RPMI8226 (cell line): ENCODE measurements at regions not wholly inside any gene's neighbourhood (a gene's known extent, or its start where the extent isn't known, plus 50 kb on each side); places are given as distances from the start of the nearest gene placed in this dataset.

Experiments
- DNase-seq: peaks from one replicate; pipeline ENCODE4 v3.0.0-alpha.2; 2015

DNA sequence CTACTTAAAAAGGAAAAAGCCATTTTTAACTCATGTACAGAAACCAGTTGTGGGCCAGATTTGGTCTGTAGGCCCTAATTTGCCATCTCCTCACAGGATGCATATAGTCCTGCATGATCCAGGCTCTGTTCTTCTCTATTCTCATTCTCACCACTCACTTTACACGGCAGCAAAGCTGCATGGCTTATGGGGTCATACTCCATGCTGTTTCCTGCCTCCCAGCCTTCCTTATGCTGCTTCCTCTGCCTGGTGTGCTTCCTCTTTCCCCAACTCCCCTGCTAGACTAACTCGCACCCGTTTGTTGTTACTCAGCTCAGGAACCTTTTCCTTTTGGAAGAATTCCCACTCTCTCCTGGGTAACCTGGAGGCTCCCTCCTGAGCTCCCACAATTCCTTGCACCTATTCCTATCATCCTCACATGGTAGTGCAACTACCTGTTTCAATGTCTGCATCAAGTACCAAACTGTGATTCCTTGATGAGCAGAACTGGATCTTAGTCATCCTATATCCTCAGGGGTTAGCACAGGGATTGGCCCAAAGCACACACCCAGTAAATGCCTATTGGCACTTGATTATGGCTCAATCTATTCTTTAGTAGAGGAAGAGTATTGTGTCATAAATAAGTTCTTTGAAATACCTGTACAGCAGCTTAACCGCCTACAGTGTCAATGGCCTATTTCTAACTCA is 172.1 kb upstream of the MITF start:
- no peak for DNase-seq

DNA sequence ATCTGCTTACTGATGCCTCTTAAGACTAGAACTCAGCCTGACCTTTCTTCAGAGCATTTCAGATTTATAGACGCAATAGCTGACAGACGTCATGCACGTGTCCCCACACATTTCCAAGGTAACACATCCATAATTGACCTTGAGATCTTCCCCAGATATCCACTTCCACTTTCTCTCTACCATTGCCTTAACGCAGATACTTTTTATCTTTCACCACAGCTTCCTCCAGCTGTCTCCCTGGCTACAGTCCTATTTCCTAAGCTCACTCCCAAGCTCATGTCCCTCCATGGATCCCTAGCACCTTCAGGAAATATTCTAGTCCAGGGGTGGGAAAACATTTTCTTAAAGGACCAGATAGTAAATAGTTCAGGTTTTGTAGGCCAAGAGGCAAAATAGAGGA is 173.0 kb upstream of the MITF start:
- no peak for DNase-seq

DNA sequence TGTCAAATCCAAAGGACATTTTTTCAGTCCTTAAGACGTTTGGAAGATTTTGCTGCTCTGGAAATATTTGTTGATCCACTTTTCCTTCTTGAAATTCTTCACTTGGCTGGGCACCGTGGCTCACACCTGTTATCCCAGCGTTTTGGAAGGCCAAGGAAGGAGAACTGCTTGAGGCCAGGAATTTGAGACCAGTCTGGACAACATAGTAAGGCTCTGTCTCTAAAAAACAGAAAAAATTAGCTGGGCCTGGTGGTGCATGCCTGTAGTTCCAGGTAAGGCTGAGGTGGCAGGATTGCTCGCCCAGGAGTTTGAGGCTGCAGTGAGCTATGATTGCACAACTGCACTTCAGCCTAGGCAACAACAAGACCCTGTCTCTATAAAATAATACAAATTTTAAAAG is 173.9 kb upstream of the MITF start:
- DNase-seq: no peak

DNA sequence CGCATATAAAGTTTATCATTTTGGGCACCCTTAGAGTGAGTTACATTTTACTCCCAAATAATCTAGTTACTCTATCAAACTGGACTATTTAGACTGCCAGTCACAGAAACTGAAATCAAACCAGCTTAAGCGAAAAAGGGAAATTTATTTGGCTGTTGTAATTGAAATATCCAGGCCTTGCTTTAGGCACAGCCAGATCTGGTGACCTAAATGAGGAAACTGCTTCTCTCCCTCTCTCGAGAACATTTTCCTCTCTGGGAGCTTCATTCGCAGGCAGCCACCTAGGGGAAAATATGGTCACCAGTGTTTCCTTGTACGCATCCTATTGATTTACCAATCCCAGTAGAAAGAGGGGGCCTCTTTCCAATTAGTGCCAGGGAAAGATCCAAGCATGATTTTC is 175.3 kb upstream of the MITF start:
- no peak for DNase-seq

DNA sequence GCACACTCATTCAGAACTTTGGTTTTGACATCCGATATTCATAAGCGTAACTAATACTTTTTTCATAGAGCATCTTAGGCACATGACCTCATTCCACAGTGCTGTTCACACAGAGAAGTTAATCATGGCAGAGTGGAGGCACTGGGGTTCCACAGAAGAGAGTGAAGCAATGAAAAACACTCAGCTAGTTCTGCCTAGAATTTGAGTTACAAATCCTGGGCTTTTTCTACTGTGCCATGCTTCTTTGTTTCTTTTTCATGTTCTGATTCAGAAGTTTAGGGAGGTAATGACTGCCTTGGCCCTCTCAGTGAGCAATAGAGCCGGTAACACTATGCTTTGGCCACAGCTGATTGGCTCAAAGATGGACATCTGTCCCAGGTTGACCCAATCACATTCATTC is 176.1 kb upstream of the MITF start:
- no peak for DNase-seq

DNA sequence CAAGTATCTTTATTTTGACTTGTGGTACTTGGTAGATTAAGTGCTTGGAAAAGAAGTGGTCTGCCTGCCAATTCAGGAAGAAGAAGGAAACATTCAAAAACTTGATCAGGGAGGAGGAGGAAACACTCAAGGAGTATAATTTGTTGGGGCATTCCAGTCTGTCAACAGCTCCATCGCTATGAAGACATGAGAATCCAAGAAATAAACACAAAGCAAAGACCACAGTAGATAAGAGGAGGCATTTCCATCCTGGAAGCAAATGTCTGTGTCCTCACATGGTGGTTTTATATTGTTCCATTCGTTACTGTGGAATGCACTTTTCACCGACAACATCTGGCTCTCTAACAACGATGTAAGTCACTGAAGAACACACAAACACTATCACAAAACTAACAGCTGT is 176.1 kb upstream of the FRMD4B start:
- no peak for DNase-seq

DNA sequence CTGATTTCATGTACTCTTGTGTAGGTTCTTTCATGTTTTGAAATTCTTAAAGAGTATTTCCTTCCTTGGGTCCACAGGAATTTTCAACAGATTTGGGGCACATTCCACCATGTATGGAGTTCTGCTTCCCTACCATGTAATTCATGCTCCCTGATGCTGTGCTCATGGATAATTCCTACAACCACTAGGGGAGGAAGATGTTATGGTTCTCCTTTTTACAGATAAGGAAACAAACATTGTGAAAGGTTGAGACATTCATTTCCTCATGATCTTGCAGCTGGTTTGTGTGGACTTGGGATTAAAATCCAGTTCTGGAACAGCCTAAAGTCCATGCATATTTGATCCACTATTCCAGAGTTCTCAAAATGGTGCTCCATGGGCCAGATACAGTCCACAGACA is 174.9 kb upstream of the FRMD4B start:
- DNase-seq: no peak

DNA sequence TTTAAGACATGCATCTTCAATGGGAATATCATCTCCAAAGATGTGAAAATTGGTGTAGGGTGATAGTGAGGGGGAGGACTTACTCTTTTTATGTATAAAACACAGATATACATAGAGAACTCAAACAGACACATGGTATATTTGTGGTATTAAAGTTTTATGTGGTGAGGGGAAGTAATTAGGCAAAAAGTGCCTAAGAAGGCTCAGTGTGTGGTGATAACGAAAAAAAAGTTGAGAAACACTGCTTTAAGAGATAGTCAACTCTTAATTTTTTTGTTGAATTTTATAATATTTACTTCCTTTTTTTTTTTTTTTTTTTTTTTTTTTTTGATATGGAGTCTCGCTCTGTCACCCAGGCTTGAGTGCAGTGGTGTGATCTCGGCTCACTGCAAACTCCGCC is 174.2 kb upstream of the FRMD4B start:
- no peak for DNase-seq

DNA sequence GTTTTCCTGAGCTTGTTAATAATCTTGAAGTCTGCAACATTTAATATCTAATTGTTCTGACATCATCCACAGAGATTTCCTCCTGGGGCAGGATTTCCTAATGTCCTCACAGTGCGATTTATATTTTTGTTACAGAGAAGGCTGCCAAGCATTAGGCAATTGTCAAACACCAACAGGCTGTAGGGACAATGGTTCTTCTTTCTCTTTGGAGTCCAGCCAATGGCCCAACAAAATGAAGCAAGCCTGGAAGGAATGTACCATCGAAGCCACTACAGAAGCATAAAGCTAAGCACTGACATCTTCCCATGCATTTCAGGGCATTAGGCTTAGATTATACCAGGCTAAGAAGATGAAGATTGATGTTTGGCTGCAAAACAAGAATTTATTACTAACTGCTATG is 173.0 kb upstream of the FRMD4B start:
- no peak for DNase-seq

DNA sequence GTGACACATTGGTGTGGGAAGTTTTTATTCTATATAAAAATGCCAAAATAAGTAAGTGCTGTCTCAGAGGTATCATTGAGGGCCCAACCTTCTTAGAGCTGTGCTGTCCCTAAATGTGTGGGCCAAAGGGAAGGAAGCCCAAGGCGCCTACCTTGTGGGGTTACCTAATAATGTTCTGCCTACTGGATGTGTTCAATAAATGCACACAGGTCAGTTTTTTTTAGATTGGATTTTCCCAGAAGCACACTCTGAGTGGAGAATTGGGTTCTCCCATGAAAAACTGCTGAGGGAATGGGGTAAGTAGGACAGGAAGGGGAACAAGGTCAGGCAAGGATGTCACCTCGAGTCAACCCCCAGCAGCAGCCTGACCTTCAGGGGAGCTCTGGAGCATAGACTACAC is 168.7 kb upstream of the FRMD4B start:
- DNase-seq: no peak

DNA sequence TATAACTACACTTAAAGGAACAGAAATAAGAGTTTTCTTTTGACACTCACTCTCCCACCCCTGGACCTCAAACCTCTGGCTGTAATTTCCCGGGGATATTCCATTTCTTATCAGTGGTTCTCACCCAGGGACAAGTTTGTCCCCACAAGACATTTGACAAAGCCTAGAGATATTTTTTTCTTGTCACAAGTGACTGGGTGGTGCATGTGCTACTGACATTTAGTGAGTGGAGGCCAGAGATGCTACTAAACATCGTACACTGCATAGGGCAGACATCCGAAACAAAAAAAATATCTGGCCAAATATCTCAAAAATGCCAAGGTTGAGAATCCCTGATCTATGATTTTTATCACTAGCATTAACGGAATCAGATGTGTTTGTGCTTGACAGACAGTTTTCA is 168.0 kb upstream of the FRMD4B start:
- no peak for DNase-seq

DNA sequence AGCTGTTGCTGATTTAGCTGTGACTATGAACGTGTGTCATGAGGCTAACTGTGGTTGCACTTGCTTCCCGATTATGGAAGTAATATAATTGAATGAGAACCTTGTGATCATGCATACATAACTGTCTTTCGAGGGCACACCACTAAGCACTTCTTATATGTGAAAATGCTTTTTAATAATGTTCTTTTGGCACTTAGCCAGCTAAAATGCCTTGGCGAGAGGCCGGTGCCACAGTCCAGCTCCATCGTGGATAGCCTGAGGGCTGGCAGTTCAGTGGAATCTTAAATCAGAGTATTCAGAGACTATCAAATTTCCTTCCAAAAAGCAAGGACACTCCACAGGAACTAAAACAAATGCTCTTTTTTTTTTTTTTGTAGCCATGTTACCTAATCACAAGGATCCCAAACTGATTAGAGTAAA is 161.6 kb upstream of the FRMD4B start:
- no peak for DNase-seq

DNA sequence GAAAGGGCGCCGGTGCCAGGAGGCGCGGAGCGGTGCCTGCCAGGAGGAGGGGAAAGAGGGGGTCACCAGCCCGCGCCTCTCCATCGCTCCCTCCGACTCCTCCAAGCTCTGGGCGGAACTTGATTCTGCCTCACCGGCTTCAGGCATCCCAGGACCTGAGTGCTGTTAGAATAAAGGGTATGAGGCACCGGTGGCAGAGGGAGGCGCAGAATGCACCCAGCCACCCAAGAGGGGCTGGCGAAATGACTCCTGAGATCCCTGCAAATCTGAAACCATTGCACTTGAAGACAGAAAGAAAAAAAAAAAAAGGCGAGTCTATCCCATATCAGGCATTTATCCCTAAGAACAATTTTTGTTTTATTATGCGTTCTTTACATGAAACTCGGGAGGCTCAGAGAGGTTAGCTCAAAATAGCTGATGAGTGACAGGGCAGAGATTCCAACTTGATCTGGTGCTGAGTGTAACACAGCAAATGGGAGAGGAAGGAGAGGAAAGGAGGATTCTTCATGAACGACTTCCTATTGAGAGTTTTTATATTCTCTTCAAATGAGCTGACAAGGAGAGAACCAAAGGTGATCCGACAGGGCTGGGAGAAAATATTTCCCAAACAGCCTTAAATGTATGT is 157.0 kb upstream of the FRMD4B start:
- no peak for DNase-seq

DNA sequence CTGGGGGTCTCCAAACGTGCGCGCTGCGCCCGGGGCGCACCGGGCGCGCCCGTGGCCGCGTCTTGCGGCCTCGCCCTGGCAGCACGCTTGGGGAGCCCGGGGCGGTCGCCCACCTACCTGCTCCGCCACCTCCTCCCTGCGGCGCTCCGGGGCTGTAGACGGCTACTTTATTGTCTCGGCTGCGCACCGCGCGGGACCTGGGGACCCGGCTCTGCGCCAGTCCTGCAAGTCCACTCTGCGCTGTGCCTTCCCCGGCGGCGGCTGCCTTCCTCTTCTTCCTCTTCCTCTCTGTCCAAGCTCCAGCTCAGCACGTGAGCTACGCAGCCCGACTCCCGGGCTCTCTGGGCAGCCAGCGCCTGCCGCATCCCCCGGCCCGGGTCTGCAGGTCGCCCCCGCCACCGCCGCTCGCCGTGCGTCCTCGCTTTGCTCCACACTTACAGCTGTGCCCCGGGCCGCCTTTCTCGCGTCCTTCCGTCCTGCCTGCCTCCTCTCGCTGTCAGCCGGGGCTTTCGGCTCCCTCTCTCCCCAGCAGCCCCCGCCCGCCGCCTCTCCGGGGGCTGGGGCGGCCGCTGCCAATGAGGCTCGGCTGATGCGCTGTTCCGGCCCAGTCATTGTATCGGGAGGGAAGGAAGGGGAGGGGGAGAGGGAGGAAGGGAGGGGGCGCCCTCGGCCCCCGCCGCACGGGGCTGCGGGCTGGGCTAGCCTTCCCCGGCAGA is 156.4 kb upstream of the FRMD4B start:
- DNase-seq: no peak

DNA sequence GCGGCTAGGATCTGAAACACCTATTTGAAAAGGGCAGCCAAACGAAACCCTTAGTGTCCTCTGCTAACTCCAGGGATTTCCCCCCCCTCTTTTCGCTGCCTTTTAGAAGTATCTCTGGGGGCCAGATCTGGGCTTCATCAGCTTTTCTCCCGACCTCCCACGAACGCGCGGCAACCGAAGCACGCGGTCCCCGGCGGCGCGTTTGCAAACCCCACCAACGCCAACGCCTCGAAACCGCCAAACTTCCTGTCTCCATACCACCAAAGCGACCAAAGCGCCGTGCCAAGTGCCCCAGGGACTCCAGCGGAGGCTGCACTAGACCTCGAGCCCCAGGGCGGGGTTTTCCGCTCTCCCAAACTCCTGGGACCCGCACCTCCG is 155.8 kb upstream of the FRMD4B start:
- no peak for DNase-seq

DNA sequence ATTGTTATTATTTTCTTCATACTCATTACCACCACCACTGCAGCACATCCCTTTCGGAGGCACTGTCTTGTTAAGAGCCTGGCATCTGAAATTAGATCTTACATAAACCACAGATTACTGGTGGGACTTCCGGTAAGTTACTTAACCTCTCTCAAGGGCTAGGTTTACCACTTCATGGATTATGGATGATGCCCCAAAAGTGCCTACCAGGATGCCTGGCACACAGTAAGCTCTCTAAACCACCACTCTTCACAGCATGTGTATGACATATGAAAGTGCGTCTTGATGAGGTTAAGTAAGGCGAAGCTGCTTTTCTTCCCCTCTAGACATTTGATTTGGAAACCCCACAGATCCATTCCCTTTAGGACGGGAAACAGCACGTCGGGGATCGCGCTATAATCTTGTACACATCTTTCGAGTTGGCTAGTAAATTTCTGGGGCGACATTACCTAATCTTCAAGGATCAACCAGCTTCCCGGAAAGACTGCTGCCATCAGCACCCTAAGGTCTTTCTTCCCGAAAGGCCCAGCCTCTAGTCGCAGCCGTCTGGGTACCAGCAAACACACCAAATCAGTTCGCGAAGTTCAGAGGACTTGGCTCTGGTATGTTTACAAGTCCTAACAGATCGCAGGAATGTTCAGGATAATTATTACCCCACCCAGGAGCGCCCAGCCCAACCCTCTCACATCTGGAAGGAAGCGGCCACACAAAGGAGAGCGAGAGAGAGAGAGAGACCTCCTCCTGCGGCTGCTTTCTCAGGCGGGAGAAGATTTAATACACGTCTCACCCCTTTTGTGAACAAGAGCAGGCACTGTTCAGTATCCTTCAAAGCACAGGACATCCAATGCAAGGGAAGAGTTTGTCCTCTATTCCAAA is 155.1 kb upstream of the FRMD4B start:
- DNase-seq: no peak

DNA sequence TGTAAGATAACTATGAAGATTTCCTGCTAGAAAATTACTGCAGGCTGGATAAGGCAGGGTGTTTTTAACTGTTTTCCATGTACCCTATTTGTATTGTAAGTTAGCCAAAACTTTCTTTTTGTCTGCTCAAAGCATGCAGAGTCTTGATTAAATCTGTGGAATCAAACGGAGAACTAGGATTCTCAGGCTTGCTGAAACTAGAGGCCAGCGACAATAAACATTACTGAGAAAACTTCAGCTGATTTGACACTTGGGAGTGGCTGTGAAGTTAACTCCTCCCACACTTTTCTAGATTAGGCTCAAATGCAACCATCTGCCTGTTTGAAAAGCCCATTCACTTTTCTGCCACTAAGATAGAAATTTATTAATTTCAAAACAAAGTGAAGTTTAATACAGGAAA is 153.2 kb upstream of the FRMD4B start:
- DNase-seq: no peak

DNA sequence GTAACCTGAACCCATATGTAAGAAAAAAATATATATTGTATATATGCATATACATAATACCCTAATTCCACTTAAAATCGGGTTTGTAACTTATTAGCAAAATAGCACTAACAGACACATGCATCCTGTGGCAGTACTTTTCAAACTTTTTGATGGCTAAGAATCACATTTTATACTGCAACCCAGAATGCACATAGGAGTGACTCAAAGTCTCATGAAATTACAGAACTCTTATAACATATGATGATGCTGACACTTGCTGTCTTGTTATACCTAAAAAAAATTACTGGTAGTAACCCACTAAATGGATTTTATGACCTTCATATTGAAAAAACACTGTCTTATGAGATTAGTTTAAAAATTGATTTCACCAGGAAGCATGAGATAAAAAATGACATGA is 152.4 kb upstream of the FRMD4B start:
- no peak for DNase-seq

DNA sequence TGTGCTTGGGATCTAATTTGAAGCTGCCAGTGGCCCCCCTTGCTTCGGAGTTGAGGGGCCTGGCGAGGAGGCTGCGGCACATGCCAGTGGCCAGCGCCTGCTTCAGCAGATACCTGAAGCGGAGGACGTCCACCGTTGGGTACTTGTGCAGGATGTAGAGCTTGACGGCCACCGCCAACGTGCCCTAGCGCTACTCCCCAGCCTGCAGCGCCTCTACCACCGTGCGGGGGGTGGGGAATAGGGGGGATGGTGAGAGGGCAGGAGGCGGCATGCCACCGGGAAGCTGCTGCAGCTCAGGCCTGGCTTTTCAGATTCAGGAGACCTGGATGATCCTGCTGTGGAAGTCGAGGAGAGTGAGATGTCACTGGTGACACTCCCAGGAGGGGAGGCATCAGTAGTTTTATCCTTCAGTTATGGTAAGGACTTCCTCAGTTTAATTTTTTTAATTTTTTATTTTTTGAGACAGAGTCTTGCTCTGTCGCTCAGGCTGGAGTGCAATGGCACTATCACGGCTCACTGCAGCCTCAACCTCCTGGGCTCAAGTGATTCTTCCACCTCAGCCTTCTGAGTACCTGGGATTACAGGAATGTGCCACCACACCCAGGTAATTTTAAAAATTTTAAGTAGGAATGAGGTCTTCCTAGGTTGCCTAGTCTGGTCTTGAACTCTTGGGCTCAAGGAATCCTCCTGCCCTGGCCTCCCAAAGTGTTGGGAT is 150.6 kb upstream of the FRMD4B start:
- DNase-seq: no peak

DNA sequence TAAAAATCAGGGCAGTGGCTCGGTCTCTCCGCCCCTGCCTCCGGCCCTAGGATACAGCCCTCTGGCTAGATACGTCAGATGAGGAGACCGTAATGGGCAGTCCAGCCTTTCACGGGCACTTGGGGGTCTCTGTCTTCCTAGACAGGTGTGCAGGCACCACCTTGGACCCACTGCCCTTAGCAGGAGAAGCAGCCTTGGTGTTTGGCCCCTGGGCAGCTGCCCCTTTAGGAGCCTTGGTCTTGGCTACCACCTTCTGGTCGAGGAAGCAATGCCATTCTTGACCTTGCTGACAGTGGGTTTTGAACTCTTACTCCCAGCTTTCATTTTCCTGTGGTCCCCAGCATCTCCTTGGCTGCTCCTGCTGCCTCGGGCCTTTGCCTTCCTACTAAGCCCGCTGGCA is 149.7 kb upstream of the FRMD4B start:
- no peak for DNase-seq

DNA sequence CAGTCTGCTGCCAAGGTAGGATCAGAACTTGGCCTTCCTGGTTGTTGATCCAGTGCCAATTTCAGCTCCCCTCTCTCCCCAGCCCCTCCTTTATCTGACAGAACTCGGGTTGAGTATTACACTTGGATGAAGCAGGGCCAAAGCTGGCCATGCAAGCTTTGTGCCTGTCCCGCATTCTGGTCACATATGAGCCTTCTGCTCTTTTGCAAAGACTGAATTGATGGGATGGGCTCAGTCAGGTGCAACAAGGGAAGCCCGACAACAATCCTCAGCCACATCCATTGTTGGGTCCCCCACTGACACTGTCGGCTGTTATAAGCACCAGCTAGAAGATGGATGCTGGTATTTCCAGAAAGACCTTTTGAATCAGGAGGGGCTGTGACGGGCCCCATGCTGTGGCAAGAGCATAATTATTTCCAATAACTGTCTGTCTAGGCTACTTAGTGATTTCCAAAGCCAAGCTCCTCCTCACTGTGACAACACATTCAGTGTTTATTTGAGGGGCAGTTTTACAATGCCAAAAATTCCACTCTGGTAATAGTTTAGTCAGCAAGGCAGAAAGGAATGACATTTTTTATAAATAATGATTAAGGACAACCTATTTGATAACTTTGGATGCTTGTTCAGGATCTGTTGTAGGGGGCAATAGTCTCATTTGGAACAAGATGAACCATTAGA is 146.8 kb upstream of the FRMD4B start:
- no peak for DNase-seq
